Liver (tissue), 7 donors: ENCODE measurements at regions not wholly inside any gene's neighbourhood (a gene's known extent, or its start where the extent isn't known, plus 50 kb on each side); places are given as distances from the start of the nearest gene placed in this dataset.

ENCODE experiments used
- DNase-seq: peaks from one replicate; pipeline ENCODE4 v3.0.0-alpha.2; 2017; ENCODE audit warnings: low spot score
- H3K27ac ChIP-seq, 2 donors: one replicate each; pipeline ENCODE4 v1.7.0; 2013; ENCODE audit warnings: inconsistent platforms in 2 of 2, low read length in 2 of 2, control low read depth in 1 of 2, low read depth in 1 of 2, mild to moderate bottlenecking in 1 of 2
- H3K27me3 ChIP-seq, 4 donors: one replicate each; pipeline versions ENCODE4 v1.6.1 to v1.7.0; 2013; ENCODE audit warnings: low read length in 3 of 4, inconsistent platforms in 1 of 4, mild to moderate bottlenecking in 1 of 4, moderate library complexity in 1 of 4; ENCODE audit not compliant: control insufficient read depth in 4 of 4, insufficient read depth in 4 of 4
- H3K36me3 ChIP-seq, 4 donors: one replicate each; pipeline versions ENCODE4 v1.6.1 to v1.7.0; 2013; ENCODE audit warnings: low read length in 3 of 4, mild to moderate bottlenecking in 3 of 4, low read depth in 1 of 4, moderate library complexity in 1 of 4; ENCODE audit not compliant: control insufficient read depth in 4 of 4, insufficient read depth in 3 of 4
- H3K4me1 ChIP-seq, 4 donors: one replicate each; pipeline versions ENCODE4 v1.6.1 to v1.7.0; 2013; ENCODE audit warnings: low read length in 3 of 4, mild to moderate bottlenecking in 3 of 4, moderate library complexity in 1 of 4; ENCODE audit not compliant: control insufficient read depth in 4 of 4, insufficient read depth in 4 of 4
- H3K4me3 ChIP-seq, 3 donors: one replicate each; pipeline versions ENCODE4 v1.6.1 to v1.7.0; 2013; ENCODE audit warnings: low read length in 3 of 3, control low read depth in 1 of 3, low read depth in 1 of 3, mild to moderate bottlenecking in 1 of 3
- H3K9ac ChIP-seq, 2 donors: one replicate each; pipeline ENCODE4 v1.7.0; 2013; ENCODE audit warnings: low read length in 2 of 2, mild to moderate bottlenecking in 2 of 2, moderate library complexity in 2 of 2, control low read depth in 1 of 2, low read depth in 1 of 2
- H3K9me3 ChIP-seq, 4 donors: one replicate each; pipeline versions ENCODE4 v1.6.1 to v1.7.0; 2013; ENCODE audit warnings: low read length in 3 of 4; ENCODE audit not compliant: control insufficient read depth in 4 of 4
- ATF3 ChIP-seq: IDR thresholded peaks from 2 replicates; pipeline ENCODE4 v1.6.1; 2016; ENCODE audit warnings: antibody characterized with exemption
- GABPA ChIP-seq, 2 donors: IDR thresholded peaks in 1 of 2; conservative IDR thresholded peaks in 1 of 2; 2 replicates each; pipeline ENCODE4 v1.6.1; 2016; ENCODE audit warnings: antibody characterized with exemption in 2 of 2, mild to moderate bottlenecking in 1 of 2, moderate library complexity in 1 of 2
- HNF4A ChIP-seq, 2 donors: conservative IDR thresholded peaks; 2 replicates each; pipeline ENCODE4 v1.6.1; 2016; ENCODE audit warnings: antibody characterized with exemption in 2 of 2, mild to moderate bottlenecking in 2 of 2
- HNF4G ChIP-seq: IDR thresholded peaks from 2 replicates; pipeline ENCODE4 v1.6.1; 2016; ENCODE audit warnings: antibody characterized with exemption
- JUND ChIP-seq, 2 donors: IDR thresholded peaks; 2 replicates each; pipeline ENCODE4 v1.6.1; 2016; ENCODE audit warnings: antibody characterized with exemption in 2 of 2
- MAX ChIP-seq: IDR thresholded peaks from 2 replicates; pipeline ENCODE4 v1.6.1; 2016; ENCODE audit warnings: antibody characterized with exemption
- REST ChIP-seq: IDR thresholded peaks from 2 replicates; pipeline ENCODE4 v1.6.1; 2016; ENCODE audit warnings: antibody characterized with exemption, mild to moderate bottlenecking
- RXRA ChIP-seq, 2 donors: IDR thresholded peaks; 2 replicates each; pipeline ENCODE4 v1.6.1; 2017 to 2018; ENCODE audit warnings: antibody characterized with exemption in 2 of 2, mild to moderate bottlenecking in 1 of 2
- SP1 ChIP-seq: IDR thresholded peaks from 2 replicates; pipeline ENCODE4 v1.6.1; 2018; ENCODE audit warnings: antibody characterized with exemption, mild to moderate bottlenecking
- YY1 ChIP-seq: IDR thresholded peaks from 2 replicates; pipeline ENCODE4 v1.6.1; 2016; ENCODE audit warnings: antibody characterized with exemption, mild to moderate bottlenecking
- ZBTB33 ChIP-seq: IDR thresholded peaks from 2 replicates; pipeline ENCODE4 v1.6.1; 2016; ENCODE audit warnings: antibody characterized with exemption
- WGBS: extraction: QIAGEN DNeasy Blood & Tissue Kit; methylation state at CpG from one replicate; pipeline ENCODE4 v1.1.7; 2013; 5-methylcytosine and 5-hydroxymethylcytosine counted together
- donor health status: healthy.
- donor health status: healthy.
- donor health status: healthy.
- donor health status: healthy.

GRCh38 chr7:131648491-131648890 lies 92.1 kb upstream of the PODXL start (continued):
- no peak for TF ChIP-seq HNF4A (conservative IDR thresholded peaks at IDR 0.05)
- no peak for TF ChIP-seq JUND (IDR thresholded peaks at IDR 0.05)
- TF ChIP-seq SP1 = no peak
- no peak for TF ChIP-seq HNF4G

GRCh38 chr7:131646203-131646602 lies 89.8 kb upstream of the PODXL start:
- no peak overlapping the region for H3K4me3 ChIP-seq
- 93% methylated on average over 4 of the region's 4 CpGs for WGBS

More at GRCh38 chr7:131646203-131646602, 89.8 kb upstream of the PODXL start:
- Histone ChIP-seq H3K9ac (no peak overlapping the region), H3K9me3 (no peaks in the 10 kb centered on the region), H3K27ac (no peak overlapping the region), H3K36me3 (no peaks in the 10 kb centered on the region), H3K4me1 (no peaks in the 10 kb centered on the region), H3K27me3 (no peaks in the 10 kb centered on the region)
- no peak for DNase-seq
- TF ChIP-seq ZBTB33 (no peak), REST (no peak), YY1 (no peak), JUND (IDR thresholded peaks at IDR 0.05) (no peak), GABPA (IDR thresholded peaks at IDR 0.05 in 1 of 2, conservative IDR thresholded peaks at IDR 0.05 in 1 of 2) (no peak), SP1 (no peak), ATF3 (no peak), MAX (no peak), RXRA (IDR thresholded peaks at IDR 0.05) (no peak)
